HepG2 (cell line): ENCODE measurements at regions not wholly inside any gene's neighbourhood (a gene's known extent, or its start where the extent isn't known, plus 50 kb on each side); places are given as distances from the start of the nearest gene placed in this dataset.

ENCODE experiments used
- CTCF ChIP-seq: sonication (generic); formaldehyde crosslinking; IDR thresholded peaks from 2 replicates; pipeline ENCODE4 v1.5.0; 2020; ENCODE audit warnings: mild to moderate bottlenecking, missing genetic modification reagents, moderate library complexity
- EP300 ChIP-seq, 3 experiments: sonication (generic) in 1 of 3; formaldehyde crosslinking in 1 of 3; IDR thresholded peaks; 2 replicates each; pipeline versions ENCODE4 v1.5.1 to v1.6.1; 2011 to 2020; ENCODE audit warnings: low read depth in 2 of 3, low read length in 2 of 3, borderline replicate concordance in 1 of 3, improper control_type of control experiment in 1 of 3, mild to moderate bottlenecking in 1 of 3, missing genetic modification reagents in 1 of 3, moderate library complexity in 1 of 3
- EZH2 ChIP-seq: conservative IDR thresholded peaks from 2 replicates; pipeline ENCODE4 v1.6.1; 2012; ENCODE audit warnings: mild to moderate bottlenecking, low read depth, low read length, moderate library complexity
- FOXP4 ChIP-seq: sonication (generic); formaldehyde crosslinking; IDR thresholded peaks from 2 replicates; pipeline ENCODE4 v1.4.0; 2020; ENCODE audit warnings: missing genetic modification reagents
- HNRNPUL1 ChIP-seq: fragments of 200-400 bp; formaldehyde crosslinking; IDR thresholded peaks from 2 replicates; pipeline ENCODE4 v1.6.1; 2017; ENCODE audit warnings: low read depth, mild to moderate bottlenecking, low read length, moderate library complexity
- MXI1 ChIP-seq: IDR thresholded peaks from 3 replicates; pipeline ENCODE4 v1.6.1; 2012; ENCODE audit warnings: low read depth, low read length, inconsistent platforms, borderline replicate concordance
- POLR2A ChIP-seq, 2 experiments: IDR thresholded peaks; 2 replicates each; pipeline ENCODE4 v1.6.1; 2011; ENCODE audit warnings: low read depth in 2 of 2, low read length in 2 of 2, mild to moderate bottlenecking in 1 of 2, moderate library complexity in 1 of 2; ENCODE audit not compliant: insufficient read depth in 1 of 2
- SMC3 ChIP-seq: IDR thresholded peaks from 2 replicates; pipeline ENCODE4 v1.6.1; 2011; ENCODE audit warnings: low read length, improper control_type of control experiment
- TAF15 ChIP-seq: fragments of 200-400 bp; formaldehyde crosslinking; IDR thresholded peaks from one replicate; pipeline ENCODE4 v1.6.1; 2018; ENCODE audit warnings: mild to moderate bottlenecking, low read depth, low read length; ENCODE audit not compliant: poor library complexity, severe bottlenecking
- TOE1 ChIP-seq: sonication (generic); formaldehyde crosslinking; IDR thresholded peaks from 2 replicates; pipeline ENCODE4 v1.4.0; 2020; ENCODE audit warnings: mild to moderate bottlenecking, missing genetic modification reagents
- ZNF430 ChIP-seq: sonication (generic); formaldehyde crosslinking; IDR thresholded peaks from 2 replicates; pipeline ENCODE4 v1.9.0; 2021; ENCODE audit warnings: mild to moderate bottlenecking, missing genetic modification reagents
- ZNF772 ChIP-seq: sonication (generic); formaldehyde crosslinking; IDR thresholded peaks from 2 replicates; pipeline ENCODE4 v1.5.0; 2020; ENCODE audit warnings: mild to moderate bottlenecking, missing genetic modification reagents
- TF ChIP-seq, protein P1 (sequence below): sonication (generic); formaldehyde crosslinking; IDR thresholded peaks from 2 replicates; pipeline ENCODE4 v1.4.0; 2020; ENCODE audit warnings: missing genetic modification reagents, borderline replicate concordance
- TF ChIP-seq, protein P2 (sequence below): conservative IDR thresholded peaks from 2 replicates; pipeline ENCODE4 v1.6.1; 2018; ENCODE audit warnings: missing genetic modification reagents

DNA sequence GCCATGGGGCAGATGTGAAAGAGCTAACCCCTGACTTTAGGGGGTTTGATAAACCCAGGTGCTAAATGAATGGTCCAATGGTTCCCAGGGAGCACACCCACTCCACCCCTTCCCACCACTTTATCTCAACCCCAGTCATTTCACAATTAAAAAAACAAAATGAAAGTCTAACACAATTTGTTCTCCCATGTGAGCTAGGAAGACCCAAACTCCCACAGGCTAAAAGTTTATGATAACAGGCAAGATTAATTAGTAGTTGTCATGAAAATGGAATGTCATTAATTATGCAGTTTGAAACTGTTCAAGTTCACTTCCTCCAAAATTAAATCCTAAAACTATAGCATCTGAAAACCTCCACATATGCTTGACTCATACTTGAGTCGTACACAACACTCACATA is 63.3 kb upstream of the TPM1 start:
- TF ChIP-seq ZNF772 (CRISPR knock-in tag), result no peak
- TF ChIP-seq, protein P1, sequence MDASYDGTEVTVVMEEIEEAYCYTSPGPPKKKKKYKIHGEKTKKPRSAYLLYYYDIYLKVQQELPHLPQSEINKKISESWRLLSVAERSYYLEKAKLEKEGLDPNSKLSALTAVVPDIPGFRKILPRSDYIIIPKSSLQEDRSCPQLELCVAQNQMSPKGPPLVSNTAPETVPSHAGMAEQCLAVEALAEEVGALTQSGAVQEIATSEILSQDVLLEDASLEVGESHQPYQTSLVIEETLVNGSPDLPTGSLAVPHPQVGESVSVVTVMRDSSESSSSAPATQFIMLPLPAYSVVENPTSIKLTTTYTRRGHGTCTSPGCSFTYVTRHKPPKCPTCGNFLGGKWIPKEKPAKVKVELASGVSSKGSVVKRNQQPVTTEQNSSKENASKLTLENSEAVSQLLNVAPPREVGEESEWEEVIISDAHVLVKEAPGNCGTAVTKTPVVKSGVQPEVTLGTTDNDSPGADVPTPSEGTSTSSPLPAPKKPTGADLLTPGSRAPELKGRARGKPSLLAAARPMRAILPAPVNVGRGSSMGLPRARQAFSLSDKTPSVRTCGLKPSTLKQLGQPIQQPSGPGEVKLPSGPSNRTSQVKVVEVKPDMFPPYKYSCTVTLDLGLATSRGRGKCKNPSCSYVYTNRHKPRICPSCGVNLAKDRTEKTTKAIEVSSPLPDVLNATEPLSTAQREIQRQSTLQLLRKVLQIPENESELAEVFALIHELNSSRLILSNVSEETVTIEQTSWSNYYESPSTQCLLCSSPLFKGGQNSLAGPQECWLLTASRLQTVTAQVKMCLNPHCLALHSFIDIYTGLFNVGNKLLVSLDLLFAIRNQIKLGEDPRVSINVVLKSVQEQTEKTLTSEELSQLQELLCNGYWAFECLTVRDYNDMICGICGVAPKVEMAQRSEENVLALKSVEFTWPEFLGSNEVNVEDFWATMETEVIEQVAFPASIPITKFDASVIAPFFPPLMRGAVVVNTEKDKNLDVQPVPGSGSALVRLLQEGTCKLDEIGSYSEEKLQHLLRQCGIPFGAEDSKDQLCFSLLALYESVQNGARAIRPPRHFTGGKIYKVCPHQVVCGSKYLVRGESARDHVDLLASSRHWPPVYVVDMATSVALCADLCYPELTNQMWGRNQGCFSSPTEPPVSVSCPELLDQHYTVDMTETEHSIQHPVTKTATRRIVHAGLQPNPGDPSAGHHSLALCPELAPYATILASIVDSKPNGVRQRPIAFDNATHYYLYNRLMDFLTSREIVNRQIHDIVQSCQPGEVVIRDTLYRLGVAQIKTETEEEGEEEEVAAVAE (CRISPR knock-in tag), result no peak
- no peak for TF ChIP-seq CTCF (CRISPR knock-in tag)
- TF ChIP-seq SMC3, result no peak
- TF ChIP-seq MXI1, result no peak
- no peak for TF ChIP-seq POLR2A (IDR thresholded peaks at IDR 0.05; ENCODE audit: insufficient read depth in 1 of 2, low read depth in 2 of 2, low read length in 2 of 2)
- no peak for TF ChIP-seq ZNF430 (CRISPR knock-in tag)
- no peak for TF ChIP-seq FOXP4
- TF ChIP-seq, protein P2, sequence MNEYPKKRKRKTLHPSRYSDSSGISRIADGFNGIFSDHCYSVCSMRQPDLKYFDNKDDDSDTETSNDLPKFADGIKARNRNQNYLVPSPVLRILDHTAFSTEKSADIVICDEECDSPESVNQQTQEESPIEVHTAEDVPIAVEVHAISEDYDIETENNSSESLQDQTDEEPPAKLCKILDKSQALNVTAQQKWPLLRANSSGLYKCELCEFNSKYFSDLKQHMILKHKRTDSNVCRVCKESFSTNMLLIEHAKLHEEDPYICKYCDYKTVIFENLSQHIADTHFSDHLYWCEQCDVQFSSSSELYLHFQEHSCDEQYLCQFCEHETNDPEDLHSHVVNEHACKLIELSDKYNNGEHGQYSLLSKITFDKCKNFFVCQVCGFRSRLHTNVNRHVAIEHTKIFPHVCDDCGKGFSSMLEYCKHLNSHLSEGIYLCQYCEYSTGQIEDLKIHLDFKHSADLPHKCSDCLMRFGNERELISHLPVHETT (CRISPR knock-in tag), result no peak
- no peak for TF ChIP-seq EZH2
- no peak for TF ChIP-seq HNRNPUL1
- no peak for TF ChIP-seq EP300 (IDR thresholded peaks at IDR 0.05; ENCODE audit: low read depth in 2 of 2, low read length in 2 of 2)
- TF ChIP-seq EP300 (CRISPR knock-in tag; IDR thresholded peaks at IDR 0.05; ENCODE audit: borderline replicate concordance), result no peak
- TF ChIP-seq TAF15, result no peak
- no peak for TF ChIP-seq TOE1
